ENCODE measurements at regions not wholly inside any gene's neighbourhood (a gene's known extent, or its start where the extent isn't known, plus 50 kb on each side); places are given as distances from the start of the nearest gene placed in this dataset.
A peak's percentile ranks its signal among the peaks of the same experiment; 100 is the strongest.

- Histone ChIP-seq H3K4me3 (no peak overlapping the region), H3K9me3 (ENCODE audit: low read depth) (no peaks in the 10 kb centered on the region), H3K4me1 (ENCODE audit: low read depth) (peaks cover 12% of the 10 kb centered on the region), H3K36me3 (no peaks in the 10 kb centered on the region), H3K27ac (no peak overlapping the region), H3K27me3 (no peaks in the 10 kb centered on the region)
- TF ChIP-seq CTCF (IDR thresholded peaks at IDR 0.05; ENCODE audit: low read depth, low read length): no peak
- DNase-seq (ENCODE audit: low read depth in 1 of 2, low spot score in 1 of 2): peak in 1 of 2 donors; percentile 99
Measured at GRCh38 chr2:236744281-236744705, 174.7 kb downstream of the ACKR3 start.

- H3K27me3 ChIP-seq: no peaks in the 10 kb centered on the region
- no peak overlapping the region for H3K27ac ChIP-seq
- DNase-seq (ENCODE audit: low read depth in 1 of 2, low spot score in 1 of 2): no peak
- no peaks in the 10 kb centered on the region for H3K36me3 ChIP-seq
- no peak for TF ChIP-seq CTCF (IDR thresholded peaks at IDR 0.05; ENCODE audit: low read depth, low read length)
- no peak overlapping the region for H3K4me3 ChIP-seq
- no peaks in the 10 kb centered on the region for H3K9me3 ChIP-seq (ENCODE audit: low read depth)
- peaks cover 16% of the 10 kb centered on the region for H3K4me1 ChIP-seq (ENCODE audit: low read depth)
Measured at GRCh38 chr2:236744716-236745115, 175.1 kb downstream of the ACKR3 start.

GRCh38 chr2:236745420-236746210, 176.0 kb downstream of the ACKR3 start:
- Histone ChIP-seq H3K36me3 (no peaks in the 10 kb centered on the region), H3K9me3 (ENCODE audit: low read depth) (no peaks in the 10 kb centered on the region), H3K4me1 (ENCODE audit: low read depth) (peaks cover 17% of the 10 kb centered on the region), H3K4me3 (no peak overlapping the region), H3K27ac (no peak overlapping the region), H3K27me3 (no peaks in the 10 kb centered on the region)
- DNase-seq (ENCODE audit: low read depth in 1 of 2, low spot score in 1 of 2): peak; percentile 25 to 75
- no peak for TF ChIP-seq CTCF (IDR thresholded peaks at IDR 0.05; ENCODE audit: low read depth, low read length)

- Histone ChIP-seq H3K4me3 (no peak overlapping the region), H3K36me3 (no peaks in the 10 kb centered on the region), H3K9me3 (ENCODE audit: low read depth) (no peaks in the 10 kb centered on the region), H3K27ac (no peak overlapping the region), H3K27me3 (no peaks in the 10 kb centered on the region), H3K4me1 (ENCODE audit: low read depth) (peaks cover 17% of the 10 kb centered on the region)
- TF ChIP-seq CTCF (IDR thresholded peaks at IDR 0.05; ENCODE audit: low read depth, low read length): no peak
- DNase-seq (ENCODE audit: low read depth in 1 of 2, low spot score in 1 of 2): no peak
Measured at GRCh38 chr2:236746833-236747232, 177.2 kb downstream of the ACKR3 start.

- H3K36me3 ChIP-seq: no peaks in the 10 kb centered on the region
- peaks cover 17% of the 10 kb centered on the region for H3K4me1 ChIP-seq (ENCODE audit: low read depth)
- DNase-seq (ENCODE audit: low read depth in 1 of 2, low spot score in 1 of 2): no peak
- H3K4me3 ChIP-seq: no peak overlapping the region
- H3K9me3 ChIP-seq (ENCODE audit: low read depth): no peaks in the 10 kb centered on the region
- H3K27ac ChIP-seq: no peak overlapping the region
- H3K27me3 ChIP-seq: no peaks in the 10 kb centered on the region
- no peak for TF ChIP-seq CTCF (IDR thresholded peaks at IDR 0.05; ENCODE audit: low read depth, low read length)
Measured at GRCh38 chr2:236747426-236747825, 177.8 kb downstream of the ACKR3 start.
